NCI-H2171 treated with DMSO at 0.1 percent for 48 hours (cell line): ENCODE measurements at regions not wholly inside any gene's neighbourhood (a gene's known extent, or its start where the extent isn't known, plus 50 kb on each side); places are given as distances from the start of the nearest gene placed in this dataset.

Experiments
- DNase-seq: peaks from one replicate; lab custom pipeline; 2025; lab: John Stamatoyannopoulos, UW

DNA sequence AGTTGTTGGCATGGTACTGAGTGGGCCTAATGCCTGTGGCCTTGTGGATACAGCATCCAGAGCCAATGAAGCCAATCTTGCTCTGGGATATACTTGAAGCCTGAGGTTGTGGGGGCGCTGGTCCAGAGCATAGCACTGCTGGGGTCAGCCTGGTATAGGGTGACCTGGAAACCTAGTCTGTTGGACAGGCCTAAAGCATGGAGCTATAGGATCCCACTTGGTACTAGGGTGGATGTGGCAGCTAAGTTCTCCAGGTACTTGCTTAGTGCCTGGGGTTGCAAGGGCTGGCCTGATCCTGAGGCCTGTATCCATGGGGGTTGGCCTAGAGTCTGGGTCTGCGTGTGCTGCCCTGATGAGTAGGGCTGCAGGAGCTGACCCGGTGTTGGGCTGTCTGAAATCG lies 1168.2 kb upstream of the C9orf72 start:
- no peak for DNase-seq

DNA sequence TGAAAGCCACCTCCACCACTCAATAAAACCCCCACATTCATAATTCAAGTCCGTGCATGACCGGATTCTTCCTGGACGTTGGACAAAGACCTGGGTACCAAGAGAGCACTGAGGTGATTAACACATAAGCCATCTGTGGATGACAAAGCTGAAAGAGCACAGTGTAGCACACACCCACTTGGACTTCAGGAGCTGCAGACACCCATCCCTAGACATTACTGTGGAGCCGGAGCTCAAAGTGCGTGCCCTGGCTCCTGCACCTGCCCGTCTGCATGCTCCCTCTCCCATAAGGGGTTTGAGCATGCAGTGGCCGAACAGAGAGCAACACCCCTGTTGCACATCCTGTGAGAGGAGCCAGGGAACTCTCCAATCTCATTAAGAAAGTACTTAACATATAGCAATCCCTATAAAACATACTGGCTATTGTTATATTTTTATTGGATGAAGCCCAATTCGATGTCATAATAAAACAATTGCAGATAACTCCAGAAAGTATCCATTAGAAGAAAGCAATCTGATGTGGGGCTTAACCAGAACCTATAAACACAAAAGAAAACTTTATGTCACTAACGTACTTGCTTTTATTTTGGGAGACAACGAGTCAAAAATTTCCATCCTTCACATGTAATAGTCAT lies 1174.2 kb upstream of the C9orf72 start:
- no peak for DNase-seq

DNA sequence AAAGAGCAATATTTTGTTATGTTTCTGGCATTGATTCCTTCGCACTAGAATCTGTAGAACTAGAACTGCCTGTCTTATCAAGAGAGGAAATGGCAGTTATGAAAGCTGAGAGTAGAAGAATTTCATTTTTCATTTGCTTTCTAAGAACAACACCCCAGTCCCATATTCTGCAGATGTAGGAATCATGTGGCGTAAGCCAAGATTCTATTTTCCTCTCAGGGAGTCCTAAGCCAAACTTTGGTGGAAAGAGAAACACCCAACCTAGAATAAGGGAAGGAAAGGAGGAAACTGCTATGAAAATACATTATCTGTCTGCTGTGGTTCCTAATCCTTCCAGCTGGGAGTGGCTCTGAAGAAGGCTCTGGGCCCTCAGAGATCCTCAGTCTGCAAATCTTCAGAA lies 1176.9 kb upstream of the C9orf72 start:
- DNase-seq: no peak

DNA sequence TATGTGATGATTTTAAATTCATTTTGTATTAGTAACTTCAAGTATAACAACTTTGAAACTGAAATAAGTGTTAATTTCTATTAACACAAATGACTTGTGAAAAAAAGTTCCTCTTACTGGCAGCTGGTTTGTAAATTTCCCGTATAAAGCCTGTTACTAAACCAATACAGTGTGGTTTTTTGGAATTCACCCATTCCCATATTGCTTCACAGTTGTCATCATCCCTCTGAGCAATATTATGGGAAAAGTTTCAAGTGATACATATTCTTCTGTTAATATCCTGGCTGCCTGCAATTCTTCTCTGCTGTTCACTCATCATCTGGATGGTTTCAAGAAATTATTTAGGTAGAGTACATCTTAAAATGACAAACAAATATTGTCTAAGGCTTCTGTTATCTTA lies 1185.1 kb upstream of the C9orf72 start:
- DNase-seq: no peak

DNA sequence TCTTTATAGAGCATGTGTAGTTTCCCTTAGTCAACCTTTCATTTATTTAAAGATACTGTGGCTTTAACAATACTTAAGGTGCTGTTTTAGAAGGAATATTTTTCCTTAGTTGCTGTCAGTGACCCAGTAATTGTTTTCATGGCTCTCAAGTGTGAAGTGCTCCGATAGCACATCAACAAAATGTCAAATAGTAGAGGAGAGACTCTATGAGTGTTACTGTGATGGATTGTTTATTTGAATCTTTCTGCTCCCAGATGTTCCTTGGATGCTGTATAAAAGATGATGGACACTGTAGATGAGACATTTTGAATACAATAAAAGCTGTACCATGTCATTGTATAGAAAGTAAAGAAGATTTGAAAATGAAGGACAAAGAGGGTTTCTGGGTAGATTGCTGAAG lies 1185.7 kb upstream of the C9orf72 start:
- DNase-seq: no peak

DNA sequence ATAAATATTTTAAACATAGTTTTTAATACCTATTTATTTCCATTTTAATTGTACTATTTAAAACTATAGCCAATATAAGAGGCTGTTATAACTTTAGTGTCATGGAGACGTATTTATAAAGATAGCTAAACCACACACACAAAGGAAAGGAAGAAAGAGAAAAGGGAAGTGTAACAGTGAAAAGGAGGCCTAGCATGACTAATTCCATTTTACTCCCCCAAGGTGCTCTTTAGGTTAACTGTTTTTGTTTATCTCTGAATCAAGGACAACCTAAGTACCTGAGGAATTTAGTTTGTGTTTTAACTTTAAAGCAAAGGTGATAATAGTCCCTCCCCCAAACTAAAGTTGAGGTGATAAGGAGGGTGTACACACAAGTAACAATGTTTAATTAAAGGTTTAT lies 1188.9 kb upstream of the C9orf72 start:
- no peak for DNase-seq

DNA sequence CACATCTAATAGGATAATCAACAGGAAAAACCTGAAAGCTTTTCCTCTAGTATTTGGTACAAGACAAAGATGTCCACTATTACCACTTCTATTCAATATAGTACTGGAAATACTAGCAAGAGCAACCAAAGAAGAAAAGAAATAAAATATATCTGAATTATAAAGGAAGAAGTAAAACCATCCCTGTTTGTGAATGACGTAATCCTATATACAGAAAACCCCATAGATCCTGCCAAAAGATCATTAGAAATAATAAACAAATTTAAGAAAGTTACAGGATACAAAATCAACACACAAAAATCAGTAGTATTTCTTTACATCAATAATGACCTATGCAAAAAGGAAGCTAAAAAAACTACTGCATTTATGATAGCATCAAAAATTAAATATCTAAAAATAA lies 1191.3 kb upstream of the C9orf72 start:
- DNase-seq: no peak

DNA sequence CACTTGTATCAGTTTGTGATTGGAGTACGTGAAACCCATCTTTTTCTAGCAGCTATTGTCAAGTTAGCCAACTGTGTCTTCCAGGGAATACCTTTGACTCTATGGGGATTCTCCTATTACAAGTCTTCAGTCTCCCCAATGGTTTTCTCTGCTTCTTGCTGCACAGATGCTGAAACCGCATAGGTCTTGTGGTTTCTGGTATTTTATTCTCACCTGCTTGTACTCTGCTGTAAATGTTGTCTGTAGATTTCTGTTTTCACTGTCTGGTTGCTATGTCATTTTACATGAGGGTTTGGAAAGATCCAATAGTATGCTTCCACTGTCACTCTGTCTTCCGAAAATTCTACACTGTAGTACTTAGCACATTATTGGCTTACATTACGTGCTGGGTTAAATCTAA lies 1196.9 kb upstream of the C9orf72 start:
- peak; percentile 15 for DNase-seq

DNA sequence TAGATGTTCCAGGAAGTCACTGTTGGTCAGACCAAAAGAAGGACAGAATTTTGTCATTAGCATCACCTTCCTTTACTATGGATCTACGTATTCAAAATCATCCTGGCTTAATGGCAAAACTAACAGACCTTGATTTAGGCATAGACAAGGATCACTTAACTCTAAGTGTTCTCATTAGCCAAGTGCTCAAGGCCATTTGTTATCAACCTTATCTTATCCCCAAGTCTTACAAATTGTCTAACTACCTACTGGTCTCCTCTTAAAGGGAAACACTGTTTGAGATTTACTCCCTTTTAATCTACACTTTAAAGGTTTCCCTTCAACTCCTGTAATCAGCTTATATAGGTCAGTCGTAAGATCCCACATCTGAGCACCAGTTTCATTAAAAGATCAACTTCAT lies 1197.5 kb upstream of the C9orf72 start:
- DNase-seq: no peak

DNA sequence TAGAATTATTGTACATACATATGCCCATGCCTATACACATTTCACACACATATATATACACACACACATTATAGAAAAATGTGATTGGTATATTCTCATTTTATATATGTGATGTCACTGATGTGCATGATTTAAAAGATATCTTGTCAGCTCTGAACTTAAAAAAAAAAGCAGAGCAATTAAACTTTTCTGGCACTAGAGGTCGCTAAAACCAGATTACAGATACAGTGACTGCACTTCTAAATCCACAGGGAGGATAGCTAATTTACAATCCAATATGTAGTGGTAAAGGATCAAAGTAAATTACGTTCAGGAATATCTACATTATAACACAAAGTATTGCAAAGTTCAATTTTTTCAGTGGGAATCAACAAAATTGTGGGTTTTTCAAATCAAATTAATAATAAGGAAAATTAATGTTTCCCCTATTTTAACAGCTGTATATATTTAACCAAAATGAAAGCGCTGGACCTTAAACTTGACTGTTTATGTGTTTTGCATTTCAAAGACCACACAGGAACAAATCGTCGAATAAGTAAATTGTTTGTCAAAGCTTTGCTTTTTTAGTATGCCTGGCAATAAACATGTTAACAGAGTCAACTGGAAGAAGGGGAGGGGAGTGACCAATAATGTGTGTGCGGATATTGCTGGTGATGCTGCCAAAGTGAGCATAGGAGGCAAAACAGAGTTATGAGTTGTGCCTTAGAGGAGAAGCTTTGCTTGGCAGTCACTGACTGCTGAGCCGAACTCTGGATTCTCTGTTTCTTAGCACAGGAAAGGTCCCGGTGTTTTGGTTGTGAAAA lies 1201.4 kb upstream of the C9orf72 start:
- DNase-seq: peak; percentile 19

DNA sequence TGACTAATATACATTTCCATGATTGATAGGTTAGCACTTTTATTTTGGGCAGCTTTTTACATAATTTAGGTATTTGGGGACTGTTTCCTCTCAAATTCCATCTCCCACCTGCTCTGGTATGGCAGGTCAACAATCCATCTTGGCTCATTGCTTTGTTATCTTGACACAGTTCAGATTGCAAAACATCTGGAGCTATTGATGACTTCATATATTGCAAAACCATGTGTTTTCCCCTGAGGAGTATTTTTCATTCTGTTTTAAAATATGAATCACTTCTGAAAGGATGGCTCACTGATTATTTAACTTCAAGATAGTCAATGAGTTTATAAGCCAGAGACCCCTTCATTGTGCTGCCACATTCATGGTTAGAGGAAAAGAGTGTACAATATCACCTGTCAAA lies 1206.0 kb upstream of the C9orf72 start:
- DNase-seq: peak; percentile 78

DNA sequence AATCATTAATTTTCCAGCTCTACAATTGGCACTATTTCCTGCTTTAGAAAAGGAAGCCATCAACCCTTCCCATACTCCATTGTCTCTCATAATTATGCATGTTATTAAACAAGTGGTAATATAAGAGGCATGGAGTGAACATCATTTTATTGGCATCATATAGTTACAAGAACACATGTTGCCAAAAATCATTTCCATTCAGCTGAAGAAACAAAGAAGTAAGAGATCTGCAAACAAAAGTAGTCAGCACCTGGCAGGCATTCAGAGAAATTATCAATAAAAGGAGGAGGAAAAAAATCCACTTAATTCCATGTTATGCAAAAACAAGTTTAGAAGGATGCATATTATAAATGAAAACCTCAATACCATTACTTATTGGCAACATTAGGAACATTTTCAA lies 1208.2 kb upstream of the C9orf72 start:
- DNase-seq: peak; percentile 59

DNA sequence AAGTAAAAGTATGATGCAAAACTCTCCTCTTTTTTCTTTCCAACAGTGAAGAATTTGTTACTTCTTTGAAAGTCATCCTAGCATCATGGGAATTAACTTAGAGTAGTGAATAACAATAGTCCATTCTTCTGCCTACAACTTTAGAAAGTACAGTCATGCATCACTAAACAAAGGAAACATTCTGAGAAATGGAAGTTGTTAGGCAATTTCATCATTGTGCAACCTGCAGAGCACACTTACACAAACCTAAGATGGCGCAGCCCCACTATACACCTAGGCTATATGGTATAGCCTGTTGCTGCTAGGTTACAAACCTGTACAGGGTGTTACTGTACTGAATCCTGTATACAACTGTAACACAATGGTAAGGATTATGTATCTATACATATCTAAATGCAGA lies 1209.3 kb upstream of the C9orf72 start:
- no peak for DNase-seq

DNA sequence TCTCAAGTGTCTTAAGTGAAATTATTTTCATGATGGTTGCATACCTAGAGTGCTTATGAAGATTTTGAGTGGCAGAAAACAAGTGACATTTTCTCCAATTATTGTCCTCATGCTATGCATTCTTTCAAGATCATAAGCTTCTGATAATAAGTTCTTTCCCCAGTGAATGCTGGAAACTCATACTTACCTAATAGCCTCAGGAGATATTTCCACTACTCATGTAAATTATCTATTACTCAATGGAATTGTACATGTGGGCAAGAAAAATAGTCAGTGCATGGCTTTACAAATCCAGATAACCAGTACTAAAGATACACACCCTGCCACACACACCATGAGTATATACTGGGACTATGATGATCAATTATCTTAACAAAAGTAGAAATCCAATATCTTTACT lies 1219.4 kb upstream of the C9orf72 start:
- DNase-seq: no peak

DNA sequence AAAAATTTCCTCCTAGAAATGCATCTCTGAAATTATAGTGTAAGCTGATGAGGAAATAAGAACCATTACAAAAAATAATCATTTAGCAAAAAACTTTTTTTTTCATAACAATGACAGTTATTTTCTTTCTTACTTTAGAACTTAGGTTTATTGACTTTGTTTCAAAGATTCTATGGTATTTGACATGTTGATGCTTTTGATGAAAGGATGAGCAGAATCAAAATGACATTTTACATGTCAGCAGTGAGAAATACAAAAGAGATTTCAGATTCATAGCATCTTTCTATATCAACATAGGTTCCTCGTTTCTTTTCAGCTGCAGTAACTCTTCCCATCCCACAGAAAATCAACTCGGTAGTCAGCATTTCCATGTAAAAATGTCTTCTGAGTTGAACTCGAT lies 1226.6 kb upstream of the C9orf72 start:
- no peak for DNase-seq

DNA sequence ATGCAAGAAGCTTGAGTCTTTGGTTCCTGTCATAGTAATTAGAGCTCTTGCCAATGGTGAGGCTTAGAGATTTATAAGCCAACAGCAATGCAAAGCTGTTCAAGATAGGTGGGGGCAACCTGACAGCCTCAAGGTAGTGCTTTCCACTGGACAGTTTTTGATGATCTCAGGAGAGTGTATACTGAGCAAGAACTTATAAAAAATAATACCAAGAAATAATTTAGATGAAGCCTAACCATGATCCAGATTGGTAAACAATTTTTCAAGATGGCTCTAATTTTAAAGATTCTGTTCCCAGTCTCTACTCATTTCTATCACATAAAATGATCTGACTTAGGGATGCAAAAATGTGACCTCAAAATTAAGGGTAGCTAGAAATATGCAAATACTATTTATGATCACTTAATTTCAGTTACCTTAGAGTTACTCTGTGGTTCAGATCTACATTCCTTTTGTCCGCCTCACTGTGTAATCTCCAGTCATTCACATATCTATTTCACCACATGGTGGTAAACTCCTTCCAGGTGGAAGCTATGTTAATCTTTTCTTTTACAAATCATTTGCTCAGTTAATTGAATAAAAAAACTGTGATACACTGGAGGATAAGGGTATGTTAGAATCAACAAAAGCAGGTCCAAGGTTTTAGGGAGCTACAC lies 1228.0 kb upstream of the C9orf72 start:
- DNase-seq: peak; percentile 46

DNA sequence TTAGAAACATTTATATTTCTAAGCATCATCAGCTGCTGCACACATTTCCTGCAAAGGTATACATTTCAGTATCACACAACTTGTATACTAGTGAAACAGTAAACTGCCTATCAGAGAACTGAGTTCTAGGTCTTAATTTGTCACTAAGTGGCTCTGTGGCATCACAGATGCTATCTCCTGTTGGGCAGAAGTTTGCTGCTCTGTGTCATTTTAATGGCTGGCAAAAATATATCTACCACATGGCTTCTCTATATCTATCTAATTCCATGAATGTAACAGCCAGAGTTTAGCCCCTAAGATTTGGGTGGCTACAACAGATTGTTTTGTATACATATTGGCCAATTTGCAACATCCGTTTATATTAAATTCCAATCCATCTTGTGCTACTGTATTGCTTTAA lies 1231.9 kb upstream of the C9orf72 start:
- DNase-seq: no peak

DNA sequence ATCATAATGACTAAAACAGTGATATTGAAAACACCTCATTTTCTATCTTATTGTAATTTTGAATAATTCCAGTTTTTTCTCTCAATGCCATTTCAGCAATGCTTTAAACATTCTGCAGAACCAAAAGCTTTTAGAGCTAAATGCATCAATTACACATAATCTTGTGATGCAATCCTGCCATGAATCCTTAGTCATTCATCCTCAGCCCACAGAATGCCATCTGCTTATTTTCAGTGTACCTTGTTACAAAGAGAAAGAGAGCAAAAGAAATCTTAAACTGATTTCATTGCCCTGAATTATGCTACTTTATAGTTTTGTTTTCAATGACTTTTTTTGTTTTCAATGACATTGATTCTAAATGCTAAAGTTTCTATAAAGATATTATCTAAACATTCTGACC lies 1234.8 kb upstream of the C9orf72 start:
- peak; percentile 64 for DNase-seq

DNA sequence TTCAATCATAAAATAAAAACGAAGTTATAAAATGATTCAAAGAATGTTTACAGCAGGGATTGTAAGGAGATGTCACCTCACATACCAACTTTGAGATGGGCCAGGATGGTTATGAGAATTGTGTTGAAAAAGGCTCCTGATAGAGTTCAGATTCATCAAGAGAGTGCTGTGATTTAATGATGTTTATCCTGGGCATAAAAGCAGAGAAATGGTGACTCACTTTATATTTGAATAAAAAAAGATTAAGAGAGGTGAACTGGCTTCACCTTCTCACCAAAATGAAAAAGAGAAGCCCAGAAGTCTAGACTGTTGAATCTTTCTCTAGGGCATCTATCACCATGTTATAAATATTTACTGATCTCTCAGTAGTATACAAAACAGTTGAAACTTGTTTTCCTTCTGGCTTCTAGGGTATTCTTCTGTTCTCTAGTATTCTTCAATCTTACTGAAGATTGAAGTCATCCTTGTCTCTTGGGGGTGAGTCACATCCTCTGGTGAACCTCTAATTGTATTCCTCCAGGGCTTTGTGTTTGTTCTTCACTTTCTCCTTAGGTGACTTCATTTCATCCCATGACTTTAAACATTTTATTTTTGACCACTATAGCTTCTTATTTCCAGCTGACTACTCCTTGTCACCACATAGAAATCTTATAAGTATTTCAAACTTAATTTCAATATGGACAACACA lies 1237.3 kb upstream of the C9orf72 start:
- no peak for DNase-seq

DNA sequence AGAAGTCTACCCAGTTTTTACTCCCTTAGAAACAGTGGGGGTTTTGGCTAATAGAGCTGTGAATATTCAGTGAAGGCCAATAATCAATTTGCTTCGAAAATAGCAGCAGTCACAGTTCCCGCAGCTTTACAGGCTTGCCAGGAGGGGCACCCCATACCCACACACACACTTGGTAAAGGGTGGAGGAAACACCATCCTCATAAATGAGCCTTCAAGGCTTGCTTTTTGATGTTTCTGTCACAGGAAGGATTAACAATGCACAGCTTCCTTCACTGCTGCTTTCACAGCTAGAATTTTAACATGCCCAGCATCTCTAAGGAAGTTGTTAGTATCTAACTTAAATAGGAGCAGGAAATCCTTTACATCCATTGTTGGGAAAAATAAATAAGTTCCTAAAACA lies 1247.5 kb upstream of the C9orf72 start:
- DNase-seq: no peak

DNA sequence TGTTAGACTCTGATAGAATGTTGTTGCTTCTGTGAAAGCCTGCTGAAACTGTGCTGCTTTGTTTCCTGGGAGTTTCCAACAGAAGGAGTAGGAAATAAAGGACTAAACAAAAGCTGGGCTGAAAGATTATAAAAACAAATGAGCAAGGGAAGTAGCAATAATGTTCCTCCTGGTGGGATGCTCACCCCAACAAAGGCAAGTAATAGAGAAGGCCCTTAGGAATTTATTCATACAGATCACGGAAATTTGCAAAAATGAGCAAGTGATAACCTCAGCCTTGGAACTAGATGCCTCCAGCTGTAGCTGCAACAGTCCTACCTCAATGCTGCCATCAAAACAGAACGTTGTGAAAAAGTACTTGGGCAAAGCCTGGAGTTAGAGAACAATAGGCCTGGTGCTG lies 1248.0 kb upstream of the C9orf72 start:
- DNase-seq: no peak

DNA sequence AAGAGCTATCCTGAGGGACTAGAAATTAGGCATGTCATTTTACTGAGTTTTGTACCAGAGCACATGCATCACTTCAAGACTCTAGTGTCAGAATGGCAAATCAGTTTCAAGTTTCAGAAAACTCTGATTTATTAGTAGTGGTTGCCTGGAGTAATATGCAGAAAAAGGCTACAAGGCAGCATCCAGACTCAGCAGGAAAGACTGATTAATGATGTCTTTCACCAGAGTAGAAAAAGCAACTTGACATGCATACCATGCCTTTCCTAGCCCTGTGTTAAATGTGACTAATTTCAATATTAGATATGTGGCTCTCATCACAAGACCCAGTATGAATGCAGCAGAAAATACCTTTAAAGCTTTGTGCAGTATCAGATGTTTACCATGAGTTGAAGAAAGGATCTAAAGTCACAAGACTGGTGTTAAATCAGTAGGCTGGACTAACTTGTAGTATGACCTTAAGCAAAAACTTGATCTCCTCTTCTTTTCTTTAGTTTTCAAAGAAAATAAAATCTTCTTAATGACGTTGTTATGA lies 1251.2 kb upstream of the C9orf72 start:
- DNase-seq: no peak
